GM21737 (cell line): ENCODE measurements at regions not wholly inside any gene's neighbourhood (a gene's known extent, or its start where the extent isn't known, plus 50 kb on each side); places are given as distances from the start of the nearest gene placed in this dataset.
"Not testable (repeated sequence)": the region's sequence is repeated elsewhere in the genome, so short reads cannot be mapped to it uniquely, and the experiment has no call there.

Experiments
- ATAC-seq: cut with Tn5 transposase; IDR thresholded peaks from one replicate; pipeline ENCODE4 v1.9.1; 2021; ENCODE audit warnings: mild to moderate bottlenecking, moderate library complexity; ENCODE audit not compliant: unreplicated experiment

DNA sequence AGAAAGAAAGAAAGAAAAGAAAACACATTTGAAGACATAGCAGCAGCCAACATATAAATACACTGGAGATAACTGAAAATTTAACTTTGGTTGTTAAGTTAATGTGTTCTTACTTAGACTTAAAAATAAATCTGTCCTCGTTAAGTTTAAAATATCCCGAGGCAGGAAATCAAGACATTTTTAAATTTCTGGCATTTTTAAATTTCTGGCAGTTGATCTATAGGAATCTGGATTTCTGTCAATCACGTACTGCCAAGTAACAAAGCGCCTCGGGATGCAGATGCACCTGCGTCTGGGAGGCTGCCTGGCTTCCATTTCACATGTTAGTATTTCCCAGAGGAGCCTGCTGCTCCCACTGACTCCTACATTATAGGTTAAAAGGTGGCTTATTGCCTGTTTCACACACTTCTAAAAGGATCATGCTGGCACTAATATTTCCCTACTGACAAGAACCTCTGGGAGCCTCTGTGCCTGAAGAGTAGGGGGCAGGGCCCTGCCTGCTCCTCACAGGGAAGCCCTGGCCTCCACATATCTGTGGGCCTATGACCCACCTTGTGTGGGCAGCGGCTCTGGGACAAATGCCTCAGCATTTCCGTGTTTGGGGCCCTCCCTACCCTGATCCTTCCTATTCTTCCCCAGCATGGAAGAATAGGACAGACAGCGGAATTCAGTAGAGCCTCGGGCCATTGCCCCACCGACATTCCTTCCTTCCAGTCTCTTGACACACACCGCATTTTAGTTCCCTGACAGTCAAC is 62.8 kb upstream of the ATP12A start:
- ATAC-seq: no peak

DNA sequence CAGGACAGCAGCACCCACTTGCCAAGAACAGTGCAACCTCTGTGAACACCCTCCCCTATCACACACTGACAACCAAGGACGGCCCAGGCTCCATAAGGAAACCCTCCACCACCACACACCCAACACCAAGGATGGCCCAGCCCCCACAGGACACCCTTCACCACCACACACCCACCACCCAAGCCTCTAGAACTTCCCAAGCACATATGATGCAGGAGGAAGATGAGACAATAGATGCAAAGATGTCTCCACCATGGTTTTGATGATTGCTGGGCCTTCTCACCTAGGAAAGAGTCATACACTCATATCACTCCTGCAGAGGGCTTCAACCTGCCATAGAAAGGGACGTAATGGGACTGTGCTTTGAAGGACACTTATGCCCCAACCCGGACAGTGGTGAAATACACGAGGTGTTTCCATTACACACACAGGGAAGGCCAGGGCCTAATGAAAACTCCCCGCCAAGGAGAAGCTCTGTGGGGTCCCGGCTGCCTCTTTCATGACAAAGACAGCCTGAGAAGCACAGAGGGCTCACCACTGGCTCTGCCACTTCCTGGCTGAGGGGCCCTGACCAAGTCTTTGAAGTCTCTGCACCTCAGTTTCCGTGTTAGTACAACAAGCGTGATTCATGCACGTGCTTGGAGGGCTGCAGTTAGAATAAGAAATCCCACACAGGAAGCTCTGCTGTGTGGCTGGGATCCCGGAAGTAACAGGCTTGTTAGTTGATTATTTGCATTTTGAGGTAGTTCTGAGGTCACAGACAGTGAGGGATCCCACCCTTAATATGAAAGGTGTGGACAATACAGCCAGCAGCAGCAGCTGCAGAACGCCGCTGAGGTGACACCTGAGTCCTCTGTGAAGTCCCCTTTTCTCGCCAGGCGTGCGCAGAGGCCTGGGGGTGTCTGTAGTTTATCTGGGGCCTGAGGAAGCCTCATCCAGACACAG is 61.9 kb upstream of the ATP12A start:
- ATAC-seq: peak; percentile 82

DNA sequence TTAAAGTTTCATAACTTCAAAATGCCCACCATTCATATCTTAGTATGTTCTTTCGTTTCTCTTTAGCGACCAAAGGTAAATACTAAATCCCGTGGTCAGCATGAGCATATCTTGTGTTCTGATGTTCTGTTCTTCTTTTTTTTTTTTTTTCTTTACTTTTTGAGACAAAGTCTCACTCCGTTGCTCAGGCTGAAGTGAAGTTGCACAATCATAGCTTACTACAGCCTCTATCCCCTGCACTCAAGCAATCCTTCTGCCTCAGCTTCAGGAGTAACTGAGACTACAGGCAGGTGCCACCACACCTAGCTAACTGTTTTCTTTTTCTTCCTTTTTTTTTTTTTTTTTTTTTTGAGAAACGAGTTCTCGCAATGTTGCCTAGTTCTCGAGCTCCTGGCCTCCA is 60.9 kb upstream of the ATP12A start:
- ATAC-seq: no peak

DNA sequence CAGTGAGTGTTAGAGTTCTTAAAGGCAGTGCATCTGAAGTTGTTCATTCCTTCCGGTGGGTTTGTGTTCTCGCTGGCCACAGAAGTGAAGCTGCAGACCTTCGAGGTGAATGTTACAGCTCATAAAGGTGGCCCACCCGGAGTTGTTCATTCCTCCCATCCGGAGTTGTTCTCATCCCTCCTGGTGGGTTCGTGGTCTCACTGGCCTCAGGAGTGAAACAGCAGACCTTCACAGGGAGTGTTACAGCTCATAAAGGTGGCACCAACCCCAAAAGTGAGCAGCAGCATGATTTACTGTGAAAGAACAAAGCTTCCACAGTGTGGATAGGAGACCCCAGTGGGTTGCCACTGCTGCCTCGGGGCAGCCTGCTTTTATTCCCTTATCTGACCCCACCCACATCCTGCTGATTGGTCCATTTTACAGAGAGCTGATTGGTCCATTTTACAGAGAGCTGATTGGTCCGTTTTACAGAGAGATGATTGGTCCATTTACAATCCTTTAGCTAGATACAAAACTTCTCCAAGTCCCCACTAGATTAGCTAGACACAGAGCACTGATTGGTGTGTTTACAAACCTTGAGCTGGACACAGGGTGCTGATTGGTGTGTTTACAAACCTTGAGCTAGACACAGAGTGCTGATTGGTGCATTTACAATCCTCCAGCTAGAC is 57.6 kb upstream of the ATP12A start:
- not testable (repeated sequence) for ATAC-seq

DNA sequence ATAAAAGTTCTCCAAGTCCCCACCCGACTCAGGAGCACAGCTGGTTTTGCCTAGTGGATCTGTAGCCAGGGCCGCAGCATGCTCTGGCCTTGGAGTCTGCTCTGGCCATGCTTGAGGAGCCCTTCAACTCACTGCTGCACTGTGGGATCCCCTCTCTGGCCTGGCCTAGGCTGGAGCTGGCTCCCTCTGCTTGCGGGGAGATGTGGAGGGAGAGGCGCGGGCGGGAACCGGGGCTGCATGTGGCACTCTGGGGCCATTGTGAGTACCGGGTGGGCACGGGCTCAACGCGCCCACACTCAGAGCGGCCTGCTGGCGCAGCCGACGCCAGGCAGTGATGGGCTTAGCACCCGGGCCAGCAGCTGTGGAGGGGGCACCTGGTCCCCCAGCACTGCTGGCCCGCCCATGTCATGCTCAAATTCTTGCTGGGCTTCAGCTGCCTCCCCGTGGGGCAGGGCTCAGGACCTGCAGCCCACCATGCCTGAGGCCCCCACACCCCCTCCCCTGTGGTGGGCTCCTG is 57.0 kb upstream of the ATP12A start:
- no peak for ATAC-seq

DNA sequence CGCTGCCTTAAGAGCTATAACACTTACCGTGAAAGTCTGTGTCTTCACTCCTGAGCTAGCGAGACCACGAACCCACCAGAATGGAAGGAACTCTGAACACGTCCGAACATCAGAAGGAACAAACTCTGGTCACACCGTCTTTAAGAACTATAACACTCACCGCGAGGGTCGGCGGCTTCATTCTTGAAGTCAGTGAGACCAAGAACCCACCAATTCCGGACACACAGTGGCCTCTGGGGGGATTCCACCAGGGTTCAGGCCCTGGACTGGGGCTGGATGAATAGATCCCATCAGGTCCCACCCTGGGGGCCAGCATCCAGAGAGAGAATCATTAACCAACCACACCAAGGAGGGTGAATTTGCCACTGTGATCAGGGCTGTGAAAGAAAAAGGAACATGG is 55.8 kb upstream of the ATP12A start:
- ATAC-seq: no peak

DNA sequence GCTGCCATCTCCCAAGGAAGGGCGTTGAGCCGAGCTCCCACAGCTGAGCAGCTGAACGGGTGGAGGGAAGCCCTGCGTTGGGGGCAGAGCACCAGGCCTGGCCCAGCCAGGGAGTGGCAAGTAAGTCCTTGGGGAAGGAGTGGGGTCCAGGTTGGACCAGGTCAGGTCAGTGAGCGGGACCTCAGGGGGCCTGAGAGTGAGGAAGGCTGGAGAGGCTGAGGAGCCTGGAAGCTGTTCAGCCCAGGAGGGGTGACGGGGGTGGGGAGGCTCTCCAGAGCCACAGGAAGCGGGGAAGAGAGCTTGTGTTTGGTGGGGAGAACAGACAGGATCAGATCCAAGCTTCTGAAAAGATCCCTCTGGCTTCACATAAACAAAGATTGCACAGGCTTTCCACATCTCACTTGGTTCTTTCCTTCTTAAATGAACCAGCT is 55.4 kb upstream of the ATP12A start:
- no peak for ATAC-seq

DNA sequence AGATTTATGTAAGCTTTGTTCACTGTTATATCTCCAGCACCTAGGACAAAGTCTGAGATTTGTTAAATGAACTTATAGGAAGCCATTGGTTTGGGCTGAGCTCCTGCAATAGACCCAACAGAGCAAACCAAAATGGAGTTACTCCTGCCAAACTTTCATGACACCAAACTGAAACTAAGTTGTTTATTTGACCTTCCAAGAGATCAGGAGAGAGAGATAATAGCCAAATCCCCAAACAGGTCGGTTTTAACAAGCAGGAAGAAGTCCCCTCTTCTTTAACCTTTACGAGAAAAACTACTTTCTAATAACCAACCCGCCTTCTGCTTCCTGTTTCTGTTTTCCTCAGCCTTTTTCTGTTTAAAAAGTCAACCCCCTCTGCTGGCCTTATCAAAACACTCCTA is 54.9 kb upstream of the ATP12A start:
- ATAC-seq: no peak

DNA sequence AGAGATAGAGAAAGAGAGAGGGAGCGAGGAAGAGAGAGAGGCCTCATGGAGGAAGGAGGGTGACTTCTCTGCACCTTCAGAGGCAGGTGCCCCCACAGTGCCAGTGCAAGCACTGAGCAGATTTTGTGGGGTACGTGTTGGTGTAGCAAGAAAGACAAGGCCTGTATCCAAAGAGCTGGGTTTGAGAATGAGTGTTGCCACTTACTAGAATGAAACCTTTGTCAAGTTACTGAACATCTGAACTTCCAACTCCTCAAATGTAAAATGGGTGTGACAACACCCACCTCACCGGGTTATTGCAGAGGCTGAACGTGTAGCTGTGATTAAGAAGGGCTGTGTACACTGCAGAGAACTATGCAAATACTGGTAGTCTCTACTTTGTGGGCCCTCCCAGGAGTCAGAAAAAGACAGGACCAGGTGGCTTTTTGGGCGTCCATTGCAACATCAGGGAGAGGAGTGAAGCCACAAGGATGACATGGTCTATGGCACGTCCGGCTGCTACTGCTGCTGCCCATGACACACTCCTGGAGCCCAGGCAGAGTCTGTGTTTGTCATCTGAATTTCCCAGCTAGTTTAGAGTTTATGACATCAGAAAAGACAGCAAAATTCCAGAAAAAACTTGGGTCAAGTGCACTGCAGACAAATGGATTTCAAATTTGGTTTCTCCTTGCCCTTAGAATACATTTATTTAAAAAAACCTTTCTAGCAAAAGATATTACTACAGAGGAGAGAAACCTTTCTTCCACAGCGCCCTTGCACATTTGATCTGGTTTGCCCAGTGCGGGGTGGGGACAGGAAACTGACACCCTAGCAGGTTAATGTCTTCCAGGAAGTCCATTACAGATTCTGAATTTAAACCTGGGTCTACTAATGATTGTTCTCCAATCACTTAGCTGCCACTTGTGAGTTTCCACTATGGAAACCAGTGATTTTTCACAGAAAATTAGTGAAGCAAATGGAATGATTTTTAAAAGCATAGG is 54.0 kb upstream of the ATP12A start:
- ATAC-seq: no peak

DNA sequence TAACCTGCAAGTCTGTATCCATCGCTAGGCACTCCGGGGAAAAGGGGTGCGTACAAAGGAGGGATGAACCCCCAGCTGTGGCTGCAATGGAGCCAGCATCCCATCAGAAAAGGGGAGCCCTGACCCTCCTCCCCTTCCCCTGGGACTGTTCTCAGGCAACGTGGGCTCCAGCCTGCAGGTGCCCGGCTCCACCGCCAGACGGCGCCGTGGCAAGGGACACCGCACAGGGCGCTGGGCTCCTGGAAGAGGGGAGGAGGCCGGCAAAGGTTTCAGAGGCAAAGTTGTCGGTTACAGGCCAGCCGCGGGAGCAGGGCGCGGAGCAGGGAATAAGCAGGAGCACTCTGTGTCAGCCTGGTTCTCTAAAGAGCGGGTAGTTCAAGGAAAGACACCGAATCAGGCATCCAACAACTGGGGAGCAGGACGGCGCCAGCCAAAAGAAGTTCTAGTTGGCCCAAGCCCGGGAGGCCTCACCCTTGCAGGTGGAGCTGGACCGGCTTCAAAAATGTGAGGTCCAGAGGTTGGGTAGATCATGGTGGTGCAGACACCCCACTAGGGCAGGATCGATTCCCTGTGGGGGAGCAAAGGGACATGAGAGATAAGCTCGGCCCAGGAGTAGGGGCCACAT is 53.0 kb upstream of the ATP12A start:
- no peak for ATAC-seq

DNA sequence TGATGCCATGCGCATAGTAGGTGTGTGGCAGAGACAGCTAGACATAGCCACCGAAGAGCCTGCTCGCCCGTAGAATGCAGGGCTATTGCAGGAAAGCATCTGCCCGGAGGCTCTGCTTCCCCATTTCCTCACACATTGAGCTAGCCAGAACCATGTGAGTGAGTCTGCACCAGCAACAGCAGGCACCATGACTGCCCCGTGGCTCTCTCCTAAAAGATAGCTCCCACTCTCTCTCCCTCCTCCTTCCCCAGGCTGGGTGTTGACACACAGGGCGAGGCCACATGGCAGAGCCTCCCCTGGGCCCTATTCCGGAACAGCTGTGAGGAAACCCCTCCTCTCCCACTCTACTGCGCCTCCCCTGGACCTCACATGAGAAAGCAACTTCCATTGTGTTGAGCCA is 52.3 kb upstream of the ATP12A start:
- no peak for ATAC-seq

DNA sequence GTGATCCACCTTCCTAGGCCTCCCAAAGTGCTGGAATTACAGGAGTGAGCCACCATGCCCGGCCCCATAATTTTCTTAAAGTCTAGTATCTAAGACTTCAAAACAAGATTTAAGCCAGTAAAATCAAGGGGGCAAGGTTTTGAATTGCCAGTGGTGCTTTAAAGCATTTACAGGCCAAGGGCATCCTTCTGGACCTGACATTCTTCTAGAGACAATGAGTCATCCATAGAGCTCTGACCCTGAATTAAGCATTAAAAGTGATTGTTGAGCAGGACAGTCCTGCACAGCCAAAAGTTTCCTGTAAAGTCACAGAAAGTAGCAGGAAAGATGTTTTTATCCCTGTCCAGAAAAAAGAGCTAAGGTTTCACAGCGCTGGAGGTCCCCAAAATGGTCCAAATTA is 50.9 kb upstream of the ATP12A start:
- no peak for ATAC-seq

DNA sequence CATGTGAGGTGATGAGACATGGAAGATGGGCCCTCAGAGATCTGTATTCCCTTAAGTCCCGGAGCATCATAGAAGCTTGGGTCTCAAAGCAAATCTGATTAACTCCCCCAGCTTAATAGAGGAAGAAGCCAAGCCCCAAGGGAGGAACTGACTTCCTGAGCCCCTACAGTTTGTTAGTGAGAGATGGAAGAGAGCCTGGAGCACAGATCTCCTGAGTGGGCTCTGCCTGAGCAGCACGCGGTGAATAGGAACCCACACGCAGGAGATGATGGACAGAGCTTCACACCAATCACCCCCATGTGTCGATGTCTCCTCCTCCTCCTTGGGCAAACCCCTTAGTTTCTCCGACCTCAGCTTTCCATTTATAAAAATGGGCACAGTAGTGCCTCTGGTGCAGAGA is 50.1 kb upstream of the ATP12A start:
- no peak for ATAC-seq
